Activated T-cell treated with anti-CD3 and anti-CD28 coated beads, Interleukin-2, amount 50 U/mL, for 48 hours (primary cell): ENCODE measurements at regions not wholly inside any gene's neighbourhood (a gene's known extent, or its start where the extent isn't known, plus 50 kb on each side); places are given as distances from the start of the nearest gene placed in this dataset.

Experiments used
- DNase-seq, 2 experiments: peaks; one replicate each; pipeline ENCODE4 v3.0.0-alpha.2; 2020

DNA sequence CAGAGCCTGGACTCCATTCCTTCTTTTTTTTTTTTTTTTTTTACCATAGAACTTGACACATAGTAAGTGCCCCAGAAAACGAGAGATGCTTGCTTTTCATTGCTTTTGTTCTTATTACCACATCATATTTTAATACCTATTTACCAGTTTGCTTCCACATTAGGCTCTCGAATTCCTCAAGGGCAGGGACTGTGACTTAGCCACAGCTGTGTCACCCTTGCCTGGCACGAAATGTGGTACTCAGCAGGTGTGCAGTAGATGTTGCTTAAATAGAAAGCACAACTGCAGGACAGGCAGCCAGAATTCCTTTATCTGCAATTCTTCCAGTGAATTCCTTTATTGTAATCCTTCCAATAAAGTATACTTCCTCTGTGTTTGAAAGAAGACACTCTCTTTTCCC, 393.0 kb downstream of the HAPSTR1 start:
- no peak for DNase-seq

DNA sequence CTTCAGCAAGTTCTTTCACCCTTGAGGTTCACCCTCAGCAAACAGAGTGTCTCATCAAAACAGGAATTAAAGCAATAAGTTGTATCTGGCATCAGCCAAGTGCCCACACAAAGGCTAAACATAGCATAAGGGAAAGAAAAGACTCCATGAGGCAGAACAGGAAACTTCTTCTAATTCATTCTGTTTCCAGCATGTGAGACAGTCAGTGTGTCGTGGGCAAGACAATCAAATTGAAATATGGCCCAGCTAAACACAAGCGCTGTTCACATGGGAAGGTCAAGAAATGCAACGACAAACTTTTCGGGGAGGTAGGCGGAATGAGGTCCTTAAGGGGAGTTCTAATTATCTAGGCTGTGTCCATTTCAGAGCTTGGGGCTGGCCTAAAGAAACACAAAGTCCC, 393.4 kb downstream of the HAPSTR1 start:
- no peak for DNase-seq

DNA sequence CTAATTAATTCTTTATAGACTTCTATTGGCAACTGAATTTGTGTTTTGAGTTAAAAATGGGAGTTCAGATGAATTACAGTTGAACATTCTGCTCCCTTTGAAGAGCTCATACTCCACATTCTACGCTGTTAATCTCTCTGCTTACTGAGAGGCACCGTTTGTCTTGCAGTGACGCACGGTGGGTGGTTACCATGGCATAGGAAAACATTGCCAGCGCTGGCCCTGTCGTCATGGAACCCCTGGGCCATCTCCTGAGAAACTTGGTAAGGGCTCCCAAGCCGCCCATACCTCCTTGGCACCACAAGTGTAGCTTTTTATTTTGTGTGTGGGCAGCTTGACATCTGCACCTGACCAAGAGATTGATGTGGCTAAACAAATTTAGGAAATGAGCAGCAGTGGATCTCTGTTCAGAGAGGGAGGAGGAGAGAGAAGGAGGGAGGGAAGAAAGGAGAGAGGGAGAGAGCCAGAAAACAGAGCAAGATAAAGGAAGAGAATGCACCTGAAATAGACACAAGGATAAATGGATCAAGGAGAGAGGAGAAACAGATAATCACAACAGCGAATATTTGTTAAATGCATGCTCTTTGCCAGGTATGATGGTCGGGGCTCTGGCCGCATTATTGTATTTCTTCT, 398.5 kb downstream of the HAPSTR1 start:
- no peak for DNase-seq

DNA sequence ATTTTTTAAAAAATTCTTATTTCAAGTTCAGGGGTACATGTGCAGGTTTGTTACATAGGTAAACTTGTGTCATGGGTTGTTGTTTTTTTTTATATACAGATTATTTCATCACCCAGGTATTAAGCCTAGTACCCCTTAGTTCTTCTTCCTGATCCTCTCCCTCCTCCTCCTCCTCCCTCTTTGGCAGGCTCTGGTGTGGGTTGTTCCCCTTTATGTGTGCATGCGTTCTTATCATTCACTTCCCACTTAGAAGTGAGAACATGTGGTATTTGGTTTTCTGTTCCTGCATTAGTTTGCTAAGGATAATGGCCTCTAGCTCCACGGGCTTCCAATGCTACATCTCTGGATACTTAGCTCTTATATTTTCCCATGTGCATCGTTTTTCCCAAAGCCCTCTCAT, 404.4 kb downstream of the HAPSTR1 start:
- DNase-seq, result no peak

DNA sequence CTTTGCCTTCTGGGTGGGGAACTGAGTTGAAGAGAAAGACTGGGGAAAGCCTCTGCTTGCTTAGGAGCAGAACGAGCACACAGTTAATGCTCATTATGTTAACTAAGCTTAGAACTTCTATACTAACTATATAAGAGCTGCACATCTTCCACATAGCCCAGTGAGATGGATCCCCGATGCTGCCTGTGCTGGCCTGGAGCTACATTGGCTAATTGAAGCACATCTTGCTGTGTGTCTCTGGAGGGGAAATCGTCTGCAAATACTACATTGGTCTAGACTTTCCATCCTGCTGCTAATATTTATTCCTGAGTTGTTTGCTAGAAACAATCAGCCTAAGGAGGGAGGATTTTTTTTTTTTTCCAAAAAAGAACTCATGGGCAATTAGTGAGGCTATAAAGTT, 406.3 kb downstream of the HAPSTR1 start:
- no peak for DNase-seq

DNA sequence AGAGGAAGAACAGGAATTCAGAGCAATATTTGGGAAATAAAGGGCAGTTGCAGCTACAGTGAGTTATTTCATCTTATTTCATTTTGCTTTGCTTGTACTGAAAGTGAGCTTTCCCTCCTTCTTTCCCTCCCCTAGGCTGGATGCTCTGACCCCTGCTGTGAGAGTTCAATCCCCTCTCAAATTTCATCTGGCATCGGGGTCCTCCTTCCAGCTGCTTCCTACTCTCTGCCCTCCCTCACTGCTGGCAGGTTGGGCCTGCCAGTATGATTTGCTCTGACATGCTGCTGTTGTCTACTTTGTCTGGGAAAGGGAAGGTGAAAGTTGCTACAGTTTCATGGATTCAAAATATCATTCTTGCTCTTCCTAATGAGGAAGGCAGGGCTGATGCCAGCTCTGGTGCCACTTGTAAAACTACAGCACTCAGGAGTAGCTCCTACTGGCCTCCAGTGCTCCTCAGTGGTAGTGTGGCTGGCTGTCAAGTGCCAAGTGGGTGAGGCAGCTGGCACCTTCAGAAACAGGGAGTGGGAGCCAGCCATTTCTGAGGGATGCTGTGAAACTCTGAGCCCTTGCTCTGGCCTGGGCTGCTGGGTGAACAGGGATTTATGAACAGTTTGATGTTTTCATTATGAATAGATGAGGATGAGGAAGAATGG, 408.6 kb downstream of the HAPSTR1 start:
- DNase-seq, result no peak

DNA sequence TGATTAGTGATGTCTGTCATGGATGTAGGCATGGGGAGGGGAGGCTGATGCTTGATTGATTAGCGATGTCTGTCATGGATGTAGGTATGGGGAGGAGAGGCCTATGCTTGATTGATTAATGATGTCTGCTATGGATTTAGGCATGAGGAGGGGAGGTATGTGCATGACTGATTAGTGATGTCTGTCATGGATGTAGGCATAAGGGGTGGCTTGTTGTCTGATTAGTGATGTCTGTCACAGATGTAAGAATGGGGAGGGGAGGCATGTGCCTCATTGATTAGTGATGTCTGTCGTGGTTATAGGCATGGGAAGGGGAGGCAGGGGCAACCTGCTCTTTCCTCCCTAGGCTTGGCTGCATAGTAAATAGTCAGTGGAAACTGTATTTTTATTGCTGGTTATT, 409.4 kb downstream of the HAPSTR1 start:
- DNase-seq, result no peak

DNA sequence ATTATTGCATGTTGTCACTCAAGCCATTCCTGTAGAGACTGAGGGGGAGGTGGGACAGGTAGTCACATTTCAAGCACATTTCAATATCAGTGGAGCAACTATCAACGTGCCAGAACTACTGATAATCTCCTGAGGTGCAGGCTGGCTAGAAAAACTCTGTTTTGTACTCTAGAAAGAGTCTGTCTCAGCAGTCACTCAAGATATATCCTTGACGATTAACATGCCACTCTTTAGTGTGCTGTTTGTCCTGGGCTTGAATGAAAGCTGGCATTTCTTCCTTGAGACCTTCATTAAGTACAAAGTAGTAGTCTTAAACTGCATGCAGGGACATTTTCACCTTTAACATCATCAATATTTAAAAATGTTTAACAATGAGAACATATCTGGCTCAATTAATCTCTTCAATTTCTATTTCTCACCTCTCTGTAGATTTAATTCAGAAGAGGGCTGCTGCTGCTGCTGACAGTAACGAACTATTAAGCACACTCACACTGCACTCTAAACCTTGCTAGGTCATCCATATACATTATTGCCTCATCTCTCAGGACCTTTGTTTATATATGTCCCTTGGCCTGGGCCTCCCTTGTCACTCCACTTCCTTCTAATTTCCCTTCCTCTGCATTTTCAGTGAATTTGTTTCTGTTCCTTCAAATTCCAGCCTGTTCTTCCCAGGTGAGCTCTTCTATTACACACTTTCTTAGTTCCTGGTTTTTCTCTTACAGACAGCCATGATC, 412.0 kb downstream of the HAPSTR1 start:
- DNase-seq, result no peak

DNA sequence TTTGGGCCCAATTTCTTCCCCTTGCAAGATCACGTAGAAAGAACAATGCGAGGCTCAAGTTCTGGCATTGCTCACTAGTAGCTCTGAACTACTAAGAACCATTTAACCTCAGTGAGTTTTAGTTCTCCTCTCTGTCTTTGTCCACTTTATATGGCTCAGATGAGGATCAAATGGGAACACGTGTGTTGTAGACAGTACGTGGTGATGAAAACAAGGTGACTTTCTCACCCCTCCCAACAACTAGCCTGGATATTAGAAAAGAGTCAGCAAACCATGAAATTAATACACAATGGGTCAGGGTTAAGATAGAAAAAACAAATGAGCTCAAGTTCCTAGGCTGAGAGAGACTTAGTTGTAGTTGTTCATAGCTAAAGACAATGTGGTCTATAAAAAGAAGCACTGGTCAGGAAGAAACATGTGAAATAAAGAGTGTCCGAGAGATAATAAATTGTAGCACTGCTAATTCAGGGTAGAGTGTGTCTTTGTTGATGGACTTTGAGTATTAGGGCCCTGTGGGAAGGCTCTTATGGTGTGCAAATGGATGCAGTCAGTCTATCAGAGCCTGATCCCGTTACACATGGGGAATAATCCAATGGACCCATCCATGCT, 417.0 kb downstream of the HAPSTR1 start:
- no peak for DNase-seq

DNA sequence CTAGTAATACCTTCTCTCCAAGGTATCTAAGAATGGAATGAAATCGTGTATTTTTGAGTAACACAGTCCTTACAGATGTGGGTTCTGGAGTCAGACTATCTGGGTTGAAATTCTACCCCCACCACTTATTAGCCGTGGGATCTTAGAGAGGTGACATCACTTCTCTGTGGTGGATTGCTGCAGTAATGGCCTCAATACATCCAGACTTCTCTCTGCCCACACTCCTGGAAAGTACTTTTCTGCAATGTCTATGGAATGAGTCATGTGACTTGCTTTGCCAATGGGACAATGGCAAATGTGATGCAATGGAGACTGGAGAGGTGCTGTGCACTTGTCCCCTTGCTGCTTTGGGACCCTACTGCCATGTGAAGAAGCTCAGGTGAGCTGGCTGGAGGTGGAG, 418.2 kb downstream of the HAPSTR1 start:
- no peak for DNase-seq

DNA sequence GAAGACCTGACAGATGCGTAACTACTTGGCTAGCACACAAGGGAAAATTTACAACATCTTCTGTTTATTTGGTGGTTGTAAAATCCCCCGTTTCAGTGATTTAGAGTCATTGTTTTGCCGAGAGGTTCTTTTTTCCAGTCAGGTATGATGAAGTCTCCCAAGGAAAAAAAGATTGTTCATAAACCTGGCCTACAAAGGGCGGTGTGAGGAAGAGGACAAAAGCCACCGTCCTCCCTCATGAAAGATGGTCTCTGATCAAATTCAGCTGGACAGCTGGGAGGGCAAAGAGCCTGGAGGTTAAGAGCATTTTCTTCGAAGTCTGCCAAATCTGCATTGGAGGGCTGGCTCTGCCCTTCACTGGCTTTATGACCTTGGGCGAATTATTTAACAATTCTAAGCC, 419.9 kb downstream of the HAPSTR1 start:
- no peak for DNase-seq

DNA sequence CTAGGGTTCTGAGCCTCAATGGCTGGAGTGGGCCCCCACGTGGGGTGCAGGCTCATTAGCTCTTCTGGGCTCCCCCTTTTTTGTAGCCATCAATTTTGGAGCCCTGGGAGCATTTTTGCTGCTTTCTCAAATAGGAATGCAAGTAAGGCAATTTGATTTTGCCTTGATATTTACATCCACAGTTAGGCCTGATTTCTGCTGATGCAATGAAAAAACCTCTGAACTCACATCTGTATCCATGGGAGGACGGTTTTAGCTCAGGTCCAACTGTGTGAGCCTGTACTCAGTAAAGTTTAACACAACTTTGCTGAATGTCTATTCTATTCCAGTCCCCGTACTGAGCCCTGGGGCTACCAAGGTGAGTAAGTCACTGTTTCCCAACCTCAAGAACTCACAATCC, 425.0 kb downstream of the HAPSTR1 start:
- DNase-seq, result no peak

DNA sequence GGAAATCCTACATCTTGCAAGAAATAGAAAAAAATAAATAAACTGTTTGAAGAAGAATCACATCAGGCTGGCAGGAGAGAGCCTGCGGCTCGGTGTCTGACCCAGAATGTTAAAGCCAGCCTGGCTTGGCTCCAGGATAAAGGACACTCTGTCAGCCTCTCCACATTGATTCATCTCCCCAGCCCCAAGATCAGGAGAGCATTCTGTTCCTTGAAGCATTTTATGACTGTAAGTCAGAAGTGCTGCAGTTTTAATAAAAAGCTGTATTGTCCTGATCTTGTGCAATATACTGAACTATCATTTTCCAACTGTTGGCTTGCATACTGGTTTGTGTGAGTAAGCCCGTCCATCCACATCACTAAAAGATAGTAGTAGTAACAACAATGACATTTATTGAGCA, 426.6 kb downstream of the HAPSTR1 start:
- DNase-seq, result no peak

DNA sequence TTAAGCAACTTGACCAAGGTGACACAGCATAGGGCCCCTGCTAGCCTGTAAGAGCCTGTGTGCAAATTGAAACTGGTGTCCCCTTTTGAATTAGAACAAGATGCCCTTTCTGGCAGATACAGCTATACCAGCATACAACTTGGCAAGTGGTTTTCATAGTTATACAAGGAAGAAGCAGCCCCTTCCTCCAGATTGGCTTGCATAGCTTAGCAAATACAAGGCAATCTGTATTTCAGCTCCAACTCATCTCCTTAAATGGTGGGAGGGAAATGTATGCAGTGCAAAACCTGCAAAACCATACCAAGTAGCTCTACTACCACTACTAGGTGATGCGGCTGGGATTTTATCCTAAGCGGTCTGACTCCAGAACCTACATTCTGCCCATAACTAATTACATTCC, 427.1 kb downstream of the HAPSTR1 start:
- no peak for DNase-seq

DNA sequence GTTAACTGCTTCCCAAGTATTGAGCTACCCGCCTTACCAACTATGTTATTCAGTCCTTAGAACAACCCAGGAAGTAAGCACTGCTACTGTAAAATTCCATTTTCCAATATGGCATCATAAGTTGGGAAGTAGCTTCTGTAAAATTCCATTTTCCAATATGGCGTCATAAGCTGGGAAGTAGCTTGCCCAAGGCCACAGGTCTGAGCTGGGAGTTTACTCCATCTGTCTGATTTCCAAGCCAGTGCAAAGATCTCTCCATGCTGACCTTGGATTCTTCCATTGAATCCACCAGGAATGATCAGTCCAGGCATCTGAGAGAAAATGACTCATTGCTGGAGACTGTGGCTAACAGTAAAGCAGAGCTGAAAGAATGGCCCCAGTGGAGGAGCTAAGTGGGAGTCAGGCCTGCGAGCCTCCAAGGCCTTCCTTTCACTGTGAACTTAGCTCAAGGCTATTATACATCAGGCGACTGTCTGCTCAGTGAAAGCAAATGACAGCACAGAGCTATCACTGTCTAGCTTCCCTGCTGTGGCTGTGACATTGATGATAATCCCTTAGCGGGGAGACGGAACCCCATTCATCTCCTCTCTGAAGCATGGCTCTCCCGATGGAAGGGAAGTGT, 430.4 kb downstream of the HAPSTR1 start:
- no peak for DNase-seq

DNA sequence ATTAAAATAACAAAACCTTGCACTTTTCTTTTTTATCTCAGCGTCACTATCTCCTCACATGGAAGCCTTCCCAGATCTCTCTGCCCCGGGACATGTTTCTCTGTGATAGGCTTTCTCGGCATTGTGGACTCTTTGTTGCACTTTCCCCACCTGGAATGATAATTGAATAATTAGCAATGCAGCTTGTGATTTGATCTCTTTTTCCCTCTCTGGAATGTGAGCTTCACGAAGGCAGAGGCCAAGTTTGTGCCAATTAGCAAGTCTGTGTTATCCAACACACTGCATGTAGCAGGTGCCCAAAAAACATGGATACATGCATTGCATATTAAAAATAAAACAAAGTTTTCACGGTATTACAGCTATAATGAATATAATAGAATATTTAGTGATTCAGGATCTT, 431.2 kb downstream of the HAPSTR1 start:
- no peak for DNase-seq

DNA sequence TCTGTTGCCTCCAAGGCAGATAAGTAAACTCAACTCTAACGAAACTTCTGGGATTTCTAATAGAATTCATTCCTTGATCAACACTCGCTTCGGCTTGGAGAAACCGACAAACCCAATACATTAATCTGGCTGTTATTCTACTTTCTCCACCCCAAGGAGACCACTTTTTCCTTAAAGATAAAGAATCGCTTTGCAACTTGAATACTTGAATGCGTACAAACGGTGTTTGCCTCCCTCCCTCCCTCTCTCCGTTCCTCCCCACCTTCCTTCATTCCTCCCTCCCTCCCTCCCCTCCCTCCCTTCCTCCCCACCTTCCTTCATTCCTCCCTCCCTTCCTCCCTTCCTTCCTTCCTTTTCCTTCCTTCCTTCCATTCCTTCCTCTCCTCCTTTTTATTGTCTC, 432.6 kb downstream of the HAPSTR1 start:
- DNase-seq, result no peak

DNA sequence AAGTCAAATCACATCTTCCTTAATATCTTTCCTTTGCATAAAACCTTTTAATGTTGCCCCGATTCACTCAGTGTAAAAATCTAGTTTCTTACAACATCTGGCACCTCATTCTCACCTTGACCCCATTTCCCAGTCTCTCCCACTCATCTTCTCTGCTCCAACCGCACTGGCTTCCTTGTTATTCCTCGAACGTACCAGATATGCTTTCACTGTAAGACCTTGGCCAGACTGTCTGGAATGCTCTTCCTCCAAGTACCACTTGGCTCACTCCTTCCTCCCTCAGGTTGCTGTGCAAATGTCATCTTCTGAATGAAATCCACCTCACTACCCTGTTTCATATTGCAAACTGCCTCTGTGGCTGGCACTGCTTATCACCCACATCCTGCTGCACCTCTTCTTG, 433.6 kb downstream of the HAPSTR1 start:
- no peak for DNase-seq

DNA sequence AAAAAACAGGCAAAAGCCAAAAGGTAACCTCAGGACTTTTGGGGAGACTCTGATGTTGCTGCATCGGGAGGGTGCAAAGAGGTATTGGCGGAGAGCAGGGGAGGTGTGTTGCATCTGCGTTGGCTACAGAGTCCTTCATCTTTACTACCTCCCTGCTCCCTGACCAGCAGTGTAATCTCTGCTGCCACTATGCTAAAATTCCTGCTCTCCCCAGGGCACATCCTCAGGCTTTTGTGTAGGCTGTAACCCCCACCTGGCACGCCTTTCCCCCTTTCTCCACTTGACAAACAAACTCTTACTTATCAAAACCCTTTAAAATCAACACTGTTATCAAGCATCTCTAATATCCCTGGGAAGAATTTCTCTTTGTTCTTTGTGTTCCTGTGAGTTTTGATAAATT, 435.3 kb downstream of the HAPSTR1 start:
- no peak for DNase-seq

DNA sequence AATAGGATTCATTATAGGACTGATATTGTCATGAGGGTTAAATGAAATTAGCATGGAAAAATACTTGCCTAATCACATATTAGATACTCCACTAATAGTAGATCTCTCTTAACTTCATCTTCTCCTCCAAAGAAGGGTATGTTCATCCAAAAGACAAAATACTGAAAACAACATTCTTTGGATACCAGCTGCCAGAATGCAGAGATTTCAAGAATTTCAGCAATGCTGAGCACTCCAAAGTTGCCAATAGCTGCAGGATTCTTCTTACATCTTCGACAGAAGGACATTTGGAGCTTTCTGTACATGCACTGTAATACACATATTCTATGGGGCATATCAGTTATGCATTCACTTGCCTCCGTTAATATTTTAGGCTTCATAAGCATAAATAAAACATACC, 436.5 kb downstream of the HAPSTR1 start:
- DNase-seq, result no peak

DNA sequence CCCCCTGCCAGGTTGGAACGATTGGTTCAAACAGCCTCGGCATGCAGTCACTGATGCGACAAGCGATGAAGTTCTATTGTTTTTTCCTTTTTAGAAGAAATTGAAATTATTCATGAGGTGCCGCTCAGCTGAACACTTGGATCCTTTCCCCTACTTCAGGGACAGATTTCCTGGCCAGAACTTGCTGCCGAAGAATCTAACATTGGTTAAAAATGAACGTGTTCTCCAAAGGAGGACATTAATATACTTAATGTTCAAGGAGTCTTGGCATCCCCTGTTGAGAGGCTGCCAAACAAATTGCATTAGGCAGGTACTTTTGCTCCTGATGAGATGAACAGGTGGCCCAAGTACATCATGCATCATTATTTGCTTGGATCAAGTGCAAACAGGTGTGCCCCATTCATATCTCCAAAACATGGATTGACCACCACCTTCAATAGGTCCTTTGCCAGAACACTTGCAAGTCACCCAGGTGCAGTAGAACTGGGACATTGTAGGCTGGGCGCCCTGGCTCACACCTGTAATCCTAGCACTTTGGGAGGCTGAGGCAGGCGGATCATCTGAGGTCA, 437.2 kb downstream of the HAPSTR1 start:
- no peak for DNase-seq

DNA sequence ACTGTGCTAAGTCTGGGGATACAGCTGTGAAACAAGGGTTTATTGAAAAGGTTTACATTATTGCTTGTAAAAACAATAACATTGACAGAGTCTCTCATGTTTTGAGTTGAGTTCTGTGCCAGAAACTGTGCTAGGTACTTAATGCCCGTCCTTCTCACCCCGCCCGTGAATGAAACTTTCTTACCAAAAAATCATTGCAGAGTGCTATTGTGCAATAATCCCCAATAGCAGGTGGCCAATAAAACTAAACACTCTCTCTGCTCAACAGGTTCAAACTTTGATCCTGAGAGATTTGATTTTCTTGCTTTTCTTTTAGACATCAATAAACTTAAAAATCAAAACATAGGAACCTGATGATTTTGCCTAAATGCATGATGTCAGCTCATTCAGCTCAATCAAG, 441.6 kb downstream of the HAPSTR1 start:
- no peak for DNase-seq

DNA sequence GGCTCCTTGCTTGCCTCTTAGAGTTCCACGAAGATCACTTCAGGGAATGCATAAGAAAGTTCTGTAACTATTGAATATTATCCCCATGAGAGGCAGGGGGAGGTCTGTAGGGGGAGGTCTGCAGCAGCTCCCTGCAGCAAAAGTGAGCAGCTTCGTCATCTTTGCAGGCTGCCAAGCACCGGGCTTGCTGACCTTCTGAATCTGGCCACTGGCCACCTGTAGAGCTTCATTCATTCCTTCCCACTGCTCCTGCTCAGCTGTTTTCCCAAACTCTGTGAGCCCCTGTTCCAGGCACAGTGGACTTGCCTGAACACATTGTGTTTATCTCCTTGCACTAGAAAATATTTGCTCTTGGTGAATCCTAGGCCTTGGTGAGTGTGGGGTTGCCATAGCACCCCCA, 443.3 kb downstream of the HAPSTR1 start:
- DNase-seq, result no peak
